Keratinocyte (primary cell): ENCODE measurements at regions not wholly inside any gene's neighbourhood (a gene's known extent, or its start where the extent isn't known, plus 50 kb on each side); places are given as distances from the start of the nearest gene placed in this dataset.

Source experiments
- EZH2 ChIP-seq: IDR thresholded peaks from one replicate; pipeline ENCODE4 v1.6.1; 2012; ENCODE audit warnings: inconsistent platforms, mild to moderate bottlenecking, low read length, moderate library complexity
- TF ChIP-seq, protein P1 (sequence below), 3 experiments: IDR thresholded peaks in 1 of 3; conservative IDR thresholded peaks in 1 of 3; optimal IDR thresholded peaks in 1 of 3; 2 replicates in 2 of 3; 3 replicates in 1 of 3; pipeline versions ENCODE3 to v1.5.1; 2011; ENCODE audit warnings: low read length in 3 of 3, mild to moderate bottlenecking in 3 of 3, moderate library complexity in 2 of 3, control low read depth in 1 of 3, inconsistent platforms in 1 of 3; ENCODE audit not compliant: insufficient read depth in 2 of 3; ENCODE audit errors: extremely low read depth in 1 of 3

DNA sequence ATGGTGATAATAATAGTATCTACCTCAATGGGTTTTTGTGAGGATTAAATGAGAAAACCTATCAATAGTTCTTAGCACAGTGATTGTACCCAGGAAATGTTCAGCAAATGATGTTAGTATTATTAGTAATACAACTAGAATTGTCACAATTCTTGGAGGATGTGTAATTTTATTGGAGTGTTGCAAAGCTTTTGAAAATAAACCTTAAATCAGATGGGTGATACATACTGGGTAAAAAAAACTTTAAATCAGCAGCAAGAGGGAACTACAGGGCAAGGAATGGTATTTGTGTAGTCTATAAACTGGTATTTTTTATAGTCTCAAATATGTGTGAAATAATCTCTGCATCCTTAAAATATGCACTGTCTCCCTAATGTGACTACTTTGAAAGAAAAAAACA lies 371.6 kb downstream of the PIK3R1 start:
- TF ChIP-seq, protein P1, sequence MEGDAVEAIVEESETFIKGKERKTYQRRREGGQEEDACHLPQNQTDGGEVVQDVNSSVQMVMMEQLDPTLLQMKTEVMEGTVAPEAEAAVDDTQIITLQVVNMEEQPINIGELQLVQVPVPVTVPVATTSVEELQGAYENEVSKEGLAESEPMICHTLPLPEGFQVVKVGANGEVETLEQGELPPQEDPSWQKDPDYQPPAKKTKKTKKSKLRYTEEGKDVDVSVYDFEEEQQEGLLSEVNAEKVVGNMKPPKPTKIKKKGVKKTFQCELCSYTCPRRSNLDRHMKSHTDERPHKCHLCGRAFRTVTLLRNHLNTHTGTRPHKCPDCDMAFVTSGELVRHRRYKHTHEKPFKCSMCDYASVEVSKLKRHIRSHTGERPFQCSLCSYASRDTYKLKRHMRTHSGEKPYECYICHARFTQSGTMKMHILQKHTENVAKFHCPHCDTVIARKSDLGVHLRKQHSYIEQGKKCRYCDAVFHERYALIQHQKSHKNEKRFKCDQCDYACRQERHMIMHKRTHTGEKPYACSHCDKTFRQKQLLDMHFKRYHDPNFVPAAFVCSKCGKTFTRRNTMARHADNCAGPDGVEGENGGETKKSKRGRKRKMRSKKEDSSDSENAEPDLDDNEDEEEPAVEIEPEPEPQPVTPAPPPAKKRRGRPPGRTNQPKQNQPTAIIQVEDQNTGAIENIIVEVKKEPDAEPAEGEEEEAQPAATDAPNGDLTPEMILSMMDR (optimal IDR thresholded peaks at IDR 0.05 in 1 of 3, IDR thresholded peaks at IDR 0.05 in 1 of 3, conservative IDR thresholded peaks at IDR 0.05 in 1 of 3; ENCODE audit: extremely low read depth in 1 of 3, insufficient read depth in 2 of 3, low read length in 3 of 3) = no peak
- no peak for TF ChIP-seq EZH2
